Esophagus squamous epithelium (tissue), 4 donors: ENCODE measurements at regions not wholly inside any gene's neighbourhood (a gene's known extent, or its start where the extent isn't known, plus 50 kb on each side); places are given as distances from the start of the nearest gene placed in this dataset.

Source experiments
- CTCF ChIP-seq, 6 experiments: fragments of 450-650 bp in 4 of 6; fragments of 200-600 bp in 2 of 6; sonication (generic) in 2 of 6; IDR thresholded peaks; one replicate each; pipeline ENCODE4 v1.5.1; 2016 to 2019; ENCODE audit warnings: antibody characterized with exemption in 6 of 6, mild to moderate bottlenecking in 4 of 6, moderate library complexity in 4 of 6
- POLR2A ChIP-seq, 4 donors: fragments of 450-650 bp; IDR thresholded peaks; one replicate each; pipeline ENCODE4 v1.6.1; 2017; ENCODE audit warnings: antibody characterized with exemption in 4 of 4, mild to moderate bottlenecking in 4 of 4, moderate library complexity in 3 of 4

- TF ChIP-seq CTCF (IDR thresholded peaks at IDR 0.05): no peak
- TF ChIP-seq POLR2A (IDR thresholded peaks at IDR 0.05): no peak
Measured at GRCh38 chr6:135600086-135600702, 102.7 kb upstream of the AHI1 start.
